GM19395 (cell line): ENCODE measurements at regions not wholly inside any gene's neighbourhood (a gene's known extent, or its start where the extent isn't known, plus 50 kb on each side); places are given as distances from the start of the nearest gene placed in this dataset.
"Not testable (repeated sequence)": the region's sequence is repeated elsewhere in the genome, so short reads cannot be mapped to it uniquely, and the experiment has no call there.

Source experiments
- ATAC-seq: cut with Tn5 transposase; IDR thresholded peaks from one replicate; pipeline ENCODE4 v1.9.1; 2021; ENCODE audit warnings: mild to moderate bottlenecking, moderate library complexity; ENCODE audit not compliant: unreplicated experiment

DNA sequence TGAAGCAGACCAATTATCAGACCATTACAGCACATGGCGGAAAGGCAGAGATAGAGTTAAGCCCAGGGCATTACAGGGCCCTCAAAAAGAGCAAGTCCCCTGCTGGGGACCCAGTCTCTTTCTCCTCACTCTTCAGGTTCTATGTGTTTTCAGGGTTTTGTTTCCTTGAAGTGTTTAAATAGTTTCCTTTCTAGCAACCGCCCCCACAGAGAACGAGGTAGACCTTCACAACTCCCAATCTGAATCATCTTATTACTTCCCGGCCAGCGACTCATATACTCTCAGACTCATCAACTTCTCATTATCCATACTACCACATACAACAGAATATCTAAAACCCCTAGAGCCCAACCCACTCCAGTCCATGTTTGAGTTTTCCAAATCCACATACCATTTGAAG lies 526.6 kb upstream of the ARID1B start:
- no peak for ATAC-seq

DNA sequence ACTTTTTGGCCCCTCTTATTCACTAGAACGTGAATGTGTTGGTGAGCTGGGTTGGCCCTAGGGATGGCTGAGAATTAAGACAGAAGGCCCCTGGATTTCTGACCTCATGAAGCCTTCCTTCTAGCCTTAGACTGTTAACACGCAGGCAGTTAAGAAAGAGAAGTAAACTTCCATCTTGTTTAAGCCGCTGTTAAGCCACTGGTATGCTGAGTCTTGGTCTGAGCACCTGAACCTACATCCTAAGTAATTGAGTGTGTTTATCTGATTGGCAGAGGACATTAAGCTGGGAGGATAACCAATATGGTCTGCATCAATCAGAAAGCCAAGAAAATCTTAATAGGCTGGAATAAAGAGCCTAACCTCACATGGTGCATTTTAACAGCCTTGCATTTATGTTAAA lies 535.0 kb upstream of the ARID1B start:
- ATAC-seq = no peak

DNA sequence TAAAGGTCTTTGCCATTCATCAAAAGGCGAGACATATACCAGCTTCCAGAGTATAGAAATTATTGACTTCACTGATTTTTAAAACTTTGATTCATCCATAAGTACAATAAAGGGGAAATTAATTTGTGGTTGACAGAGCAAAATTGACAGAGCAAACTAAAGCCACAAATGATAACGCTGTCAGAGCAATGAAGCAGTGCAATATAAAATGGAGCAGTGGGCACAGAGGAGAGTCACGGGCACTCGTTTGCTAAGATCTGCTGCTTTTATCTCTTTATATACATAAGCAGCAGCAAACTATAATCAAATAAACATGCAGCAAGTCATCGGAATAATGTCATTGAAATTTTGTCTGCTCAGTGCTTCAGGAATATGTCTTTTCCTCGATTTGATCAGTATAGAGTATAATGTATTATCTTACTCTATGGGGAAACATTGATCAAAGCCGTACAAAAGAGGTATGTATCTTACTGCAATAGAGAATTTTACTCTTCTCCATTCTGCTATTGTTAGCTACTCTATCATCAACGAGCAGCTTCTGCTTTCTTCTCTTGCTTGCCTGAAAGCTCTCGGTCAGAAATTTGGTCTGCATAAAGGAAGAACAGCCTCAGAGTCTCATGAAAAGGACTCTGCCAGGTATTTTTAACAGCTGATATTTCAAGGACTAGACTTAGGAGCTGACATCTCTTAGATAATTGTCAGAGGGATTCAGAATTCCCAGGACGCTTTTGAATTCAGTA lies 546.0 kb upstream of the ARID1B start:
- ATAC-seq = no peak

DNA sequence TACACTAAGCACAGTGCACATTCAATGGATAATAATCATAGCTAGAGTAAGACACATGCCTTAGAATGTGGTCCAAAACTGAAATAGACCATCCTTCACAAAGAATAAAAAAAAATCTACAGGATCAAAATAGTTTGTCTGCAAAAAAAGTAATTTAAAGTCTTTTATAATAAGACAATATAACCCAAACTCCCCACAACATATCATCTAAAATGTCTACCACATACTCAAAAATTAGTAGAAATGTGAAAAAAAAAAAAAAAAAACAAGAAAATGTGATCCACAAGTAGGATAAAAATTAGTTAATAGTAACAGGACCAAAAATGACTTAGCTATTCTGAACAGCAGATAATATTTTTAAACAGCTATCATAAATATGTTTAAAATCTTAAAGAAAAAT lies 557.2 kb upstream of the ARID1B start:
- no peak for ATAC-seq

- ATAC-seq = no peak
Observed at GRCh38 chr6:156205678-156206077, 571.5 kb upstream of the ARID1B start.

- ATAC-seq = no peak
Observed at GRCh38 chr6:156199182-156199581, 578.0 kb upstream of the ARID1B start.

- ATAC-seq = no peak
Observed at GRCh38 chr6:156197513-156197912, 579.7 kb upstream of the ARID1B start.

DNA sequence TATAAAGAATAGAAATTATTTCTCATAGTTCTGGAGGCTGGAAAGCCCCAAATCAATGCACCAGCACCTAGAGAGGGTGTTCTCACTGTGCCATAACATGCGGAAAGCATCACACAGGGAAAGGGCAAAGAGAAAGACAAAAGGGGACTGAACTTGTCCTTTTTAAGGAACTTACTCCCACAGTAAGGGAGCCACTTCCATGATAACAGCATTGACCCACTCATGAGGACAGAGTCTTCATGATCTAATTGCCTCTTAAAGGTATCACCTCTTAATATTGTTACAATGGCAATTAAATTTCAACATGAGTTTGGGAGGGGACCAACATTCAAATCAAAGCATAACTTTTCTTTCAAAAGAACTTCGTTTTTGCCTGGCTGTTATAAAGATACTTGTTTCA lies 582.2 kb upstream of the ARID1B start:
- no peak for ATAC-seq

DNA sequence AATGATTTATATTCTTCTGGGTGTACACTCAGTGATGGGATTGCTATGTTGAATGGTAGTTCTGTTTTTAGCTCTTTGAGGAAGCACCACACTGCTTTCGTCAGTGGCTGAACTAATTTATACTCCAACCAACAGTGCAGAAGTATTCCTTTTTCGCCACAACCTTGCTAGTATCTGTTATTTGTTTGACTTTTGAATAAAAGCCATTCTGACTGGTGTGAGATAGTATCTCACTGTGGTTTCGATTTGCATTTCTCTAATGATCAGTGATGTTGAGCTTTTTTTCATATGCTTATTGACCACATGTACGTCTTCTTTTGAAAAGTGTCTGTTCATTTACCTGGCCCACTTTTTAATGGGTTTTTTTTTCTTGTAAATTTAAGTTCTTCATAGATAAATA lies 583.8 kb upstream of the ARID1B start:
- no peak for ATAC-seq

DNA sequence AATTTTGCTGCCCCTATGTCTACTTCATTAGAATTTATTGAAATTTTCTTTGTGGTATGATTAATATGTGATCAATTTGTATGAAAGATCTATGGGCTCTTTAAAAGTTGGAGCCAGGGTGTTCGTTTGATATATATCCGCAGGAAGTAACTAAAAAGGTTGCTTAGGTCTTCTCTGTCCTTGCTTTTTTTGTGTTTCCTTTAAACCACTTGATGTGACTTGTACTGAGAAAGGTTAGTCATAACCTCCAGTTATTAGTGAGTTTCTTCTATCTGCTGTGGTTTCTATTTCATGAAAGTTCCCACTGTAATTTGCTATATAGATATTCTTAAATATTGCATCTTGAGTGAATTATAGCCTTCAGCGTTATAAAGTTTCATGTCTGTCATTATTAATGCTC lies 585.3 kb upstream of the ARID1B start:
- no peak for ATAC-seq

GRCh38 chr6:156191390-156191789 lies 585.8 kb upstream of the ARID1B start:
- ATAC-seq = not testable (repeated sequence)

- ATAC-seq = no peak
Observed at GRCh38 chr6:156190270-156190669, 586.9 kb upstream of the ARID1B start.

DNA sequence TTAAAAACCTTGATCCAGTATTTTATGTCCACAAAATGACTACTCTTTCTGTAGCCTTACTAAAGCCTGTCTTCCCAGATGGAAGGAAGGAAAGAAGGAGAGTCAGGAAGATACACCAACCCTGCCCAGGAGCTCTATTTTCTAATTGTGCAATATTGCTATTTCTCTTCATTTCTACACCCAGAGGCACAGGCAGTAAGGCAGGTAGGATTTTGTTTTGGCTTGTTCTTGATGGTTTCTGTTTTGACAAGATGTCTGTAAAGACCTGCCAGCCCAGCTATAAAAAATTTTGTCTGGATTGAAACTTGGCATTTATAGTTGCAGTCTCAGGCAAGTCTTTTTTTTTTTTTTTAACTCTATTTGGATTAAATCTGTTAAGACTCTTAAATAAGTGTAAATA lies 587.5 kb upstream of the ARID1B start:
- ATAC-seq = no peak

DNA sequence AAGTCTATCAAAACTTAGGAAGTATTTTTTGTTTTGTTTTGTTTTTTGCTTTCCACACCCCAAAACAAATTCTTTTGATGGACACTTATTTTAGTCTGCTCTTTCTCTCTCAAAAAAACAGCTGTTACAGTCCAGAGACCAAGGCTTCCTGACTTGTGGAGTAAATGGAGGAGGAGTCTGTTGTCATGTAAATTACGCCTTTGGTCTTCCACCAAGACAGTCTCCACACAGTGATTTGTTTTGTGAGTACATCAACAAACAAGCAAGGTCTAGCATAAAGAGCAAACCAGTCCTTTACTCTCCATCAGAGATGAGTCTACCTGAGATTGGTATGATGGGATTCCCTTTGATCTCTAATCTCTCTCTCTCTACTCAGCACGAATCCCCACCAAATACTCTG lies 588.0 kb upstream of the ARID1B start:
- ATAC-seq = no peak

DNA sequence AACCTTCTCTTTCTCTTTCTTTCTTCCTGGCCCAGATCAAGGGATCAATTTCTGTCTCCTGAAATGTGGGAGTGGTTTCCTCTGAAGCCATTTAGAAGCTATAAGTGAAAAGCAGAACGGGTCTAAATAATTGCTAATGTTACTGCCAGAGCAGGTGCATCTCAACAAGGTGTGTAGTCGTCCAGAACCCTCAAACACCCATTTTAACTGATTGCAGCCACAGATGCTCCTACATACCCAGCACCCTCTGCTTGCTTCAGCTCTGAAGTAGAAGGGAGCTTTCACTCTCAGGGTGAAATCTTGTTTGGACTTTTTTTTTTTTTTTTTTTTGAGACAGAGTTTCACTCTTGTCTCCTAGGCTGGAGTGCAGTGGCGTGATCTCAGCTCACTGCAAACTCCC lies 592.1 kb upstream of the ARID1B start:
- ATAC-seq = no peak

- no peak for ATAC-seq
Observed at GRCh38 chr6:156183678-156184077, 593.5 kb upstream of the ARID1B start.

DNA sequence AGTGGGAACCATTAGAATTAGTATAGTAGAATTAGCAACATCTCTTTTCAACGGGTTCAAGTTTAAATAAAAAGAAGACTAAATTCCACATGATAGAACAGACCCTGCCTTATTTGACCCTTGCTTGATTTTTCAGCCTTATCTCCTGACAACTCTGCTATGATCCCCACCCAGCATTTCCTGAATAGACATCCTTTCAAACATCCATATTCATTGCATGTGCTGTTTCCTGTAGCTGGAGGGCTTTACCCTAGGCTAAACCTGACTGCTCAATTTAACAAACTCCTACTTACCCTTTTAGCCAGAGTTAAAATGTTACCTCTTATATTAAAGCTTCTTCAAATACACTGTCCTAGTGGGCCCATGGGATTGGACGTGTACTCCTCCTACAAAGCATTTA lies 594.8 kb upstream of the ARID1B start:
- ATAC-seq = no peak

DNA sequence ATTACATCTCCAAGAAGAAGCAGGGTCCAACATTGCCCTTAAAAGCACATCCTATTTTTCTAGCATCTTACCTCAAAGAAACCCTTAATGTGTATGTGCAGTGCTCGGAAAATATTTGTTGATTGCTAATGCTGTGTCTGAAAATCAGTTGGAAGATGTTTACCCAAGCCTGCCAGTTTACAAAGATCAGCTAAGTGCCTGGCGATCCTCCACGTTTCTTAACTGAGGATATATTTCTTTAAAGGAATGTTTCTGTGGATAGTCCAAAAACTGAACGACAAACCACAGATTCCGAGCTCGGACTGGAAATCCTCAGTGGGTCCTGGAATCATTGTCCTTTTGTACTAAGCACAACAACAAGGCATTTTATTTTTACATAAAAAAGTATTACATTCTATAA lies 595.7 kb upstream of the ARID1B start:
- no peak for ATAC-seq

DNA sequence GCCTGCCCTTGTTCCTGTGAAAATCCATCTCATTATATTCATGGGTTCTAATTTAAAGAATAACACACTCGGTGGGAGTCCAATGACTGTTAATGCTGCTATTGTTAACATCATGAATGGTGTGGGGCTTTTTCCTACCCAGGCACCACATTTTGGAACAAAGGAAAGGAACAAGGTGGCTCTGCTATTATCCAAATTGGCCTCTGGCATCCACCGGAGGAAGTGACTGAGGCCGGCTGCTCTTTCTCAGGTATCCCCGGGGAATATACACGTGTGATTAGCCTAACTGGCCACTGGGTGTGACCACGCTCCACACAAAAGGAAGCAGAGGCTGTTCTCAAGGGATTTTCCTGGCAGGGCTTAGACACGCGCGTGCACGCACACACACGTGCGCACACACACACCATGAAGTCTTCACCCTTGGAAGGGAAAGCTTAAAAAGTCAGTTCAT lies 601.2 kb upstream of the ARID1B start:
- no peak for ATAC-seq

GRCh38 chr6:156175433-156175832 lies 601.7 kb upstream of the ARID1B start:
- no peak for ATAC-seq

GRCh38 chr6:156174031-156174890 lies 602.9 kb upstream of the ARID1B start:
- no peak for ATAC-seq

DNA sequence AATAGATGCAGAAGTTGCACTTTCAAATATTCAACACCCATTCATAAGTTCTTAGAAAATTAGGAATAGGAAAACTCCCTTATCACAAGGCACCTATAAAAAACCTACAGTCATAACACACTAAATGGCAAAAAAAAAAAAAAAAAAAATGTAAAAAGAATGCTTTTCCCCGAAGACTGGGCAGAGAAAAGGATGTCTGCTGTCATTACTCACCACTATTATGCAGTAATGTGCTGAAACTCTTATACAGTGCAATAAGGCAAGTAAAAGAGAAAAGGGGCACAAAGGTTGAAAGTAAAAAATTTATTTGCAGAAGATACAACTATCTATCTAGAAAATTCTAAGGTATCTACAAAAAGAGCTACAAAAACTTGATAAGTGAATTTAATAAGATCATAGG lies 607.8 kb upstream of the ARID1B start:
- ATAC-seq = no peak
